Transverse colon (tissue), 3 donors: ENCODE measurements at regions not wholly inside any gene's neighbourhood (a gene's known extent, or its start where the extent isn't known, plus 50 kb on each side); places are given as distances from the start of the nearest gene placed in this dataset.

Experiments
- POLR2A ChIP-seq: fragments of 450-650 bp; IDR thresholded peaks from one replicate; pipeline ENCODE4 v1.6.1; 2016; ENCODE audit warnings: antibody characterized with exemption, mild to moderate bottlenecking, moderate library complexity
- TF ChIP-seq, protein P1 (sequence below), 5 experiments: fragments of 200-600 bp in 3 of 5; fragments of 450-650 bp in 2 of 5; sonication (generic) in 3 of 5; IDR thresholded peaks; 1 replicate in 2 of 5; 2 replicates in 3 of 5; pipeline ENCODE4 v1.5.1; 2016 to 2017; ENCODE audit warnings: antibody characterized with exemption in 5 of 5, inconsistent platforms in 3 of 5, mild to moderate bottlenecking in 2 of 5, moderate library complexity in 1 of 5

DNA sequence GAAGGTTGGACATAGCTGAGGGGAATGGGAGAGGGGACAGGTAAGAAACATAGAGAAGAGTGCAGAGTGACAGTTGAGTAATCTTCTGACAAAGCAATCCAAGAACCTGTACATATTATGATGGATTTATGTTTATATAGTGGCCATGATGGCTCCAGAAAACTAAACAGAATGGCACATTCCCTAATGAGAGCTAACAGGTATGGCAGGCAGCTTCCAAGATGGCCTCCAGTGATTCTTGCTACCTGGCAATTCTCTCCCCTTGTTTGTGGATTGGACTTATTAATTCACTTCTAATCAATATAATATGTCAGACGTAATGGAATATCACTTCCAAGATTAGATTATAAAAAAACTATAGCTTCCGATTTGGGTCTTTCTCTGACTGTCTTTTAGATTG lies 359.5 kb downstream of the DTHD1 start:
- no peak for TF ChIP-seq POLR2A
- TF ChIP-seq, protein P1, sequence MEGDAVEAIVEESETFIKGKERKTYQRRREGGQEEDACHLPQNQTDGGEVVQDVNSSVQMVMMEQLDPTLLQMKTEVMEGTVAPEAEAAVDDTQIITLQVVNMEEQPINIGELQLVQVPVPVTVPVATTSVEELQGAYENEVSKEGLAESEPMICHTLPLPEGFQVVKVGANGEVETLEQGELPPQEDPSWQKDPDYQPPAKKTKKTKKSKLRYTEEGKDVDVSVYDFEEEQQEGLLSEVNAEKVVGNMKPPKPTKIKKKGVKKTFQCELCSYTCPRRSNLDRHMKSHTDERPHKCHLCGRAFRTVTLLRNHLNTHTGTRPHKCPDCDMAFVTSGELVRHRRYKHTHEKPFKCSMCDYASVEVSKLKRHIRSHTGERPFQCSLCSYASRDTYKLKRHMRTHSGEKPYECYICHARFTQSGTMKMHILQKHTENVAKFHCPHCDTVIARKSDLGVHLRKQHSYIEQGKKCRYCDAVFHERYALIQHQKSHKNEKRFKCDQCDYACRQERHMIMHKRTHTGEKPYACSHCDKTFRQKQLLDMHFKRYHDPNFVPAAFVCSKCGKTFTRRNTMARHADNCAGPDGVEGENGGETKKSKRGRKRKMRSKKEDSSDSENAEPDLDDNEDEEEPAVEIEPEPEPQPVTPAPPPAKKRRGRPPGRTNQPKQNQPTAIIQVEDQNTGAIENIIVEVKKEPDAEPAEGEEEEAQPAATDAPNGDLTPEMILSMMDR (IDR thresholded peaks at IDR 0.05) = no peak
